ENCODE measurements at regions not wholly inside any gene's neighbourhood (a gene's known extent, or its start where the extent isn't known, plus 50 kb on each side); places are given as distances from the start of the nearest gene placed in this dataset.

DNA sequence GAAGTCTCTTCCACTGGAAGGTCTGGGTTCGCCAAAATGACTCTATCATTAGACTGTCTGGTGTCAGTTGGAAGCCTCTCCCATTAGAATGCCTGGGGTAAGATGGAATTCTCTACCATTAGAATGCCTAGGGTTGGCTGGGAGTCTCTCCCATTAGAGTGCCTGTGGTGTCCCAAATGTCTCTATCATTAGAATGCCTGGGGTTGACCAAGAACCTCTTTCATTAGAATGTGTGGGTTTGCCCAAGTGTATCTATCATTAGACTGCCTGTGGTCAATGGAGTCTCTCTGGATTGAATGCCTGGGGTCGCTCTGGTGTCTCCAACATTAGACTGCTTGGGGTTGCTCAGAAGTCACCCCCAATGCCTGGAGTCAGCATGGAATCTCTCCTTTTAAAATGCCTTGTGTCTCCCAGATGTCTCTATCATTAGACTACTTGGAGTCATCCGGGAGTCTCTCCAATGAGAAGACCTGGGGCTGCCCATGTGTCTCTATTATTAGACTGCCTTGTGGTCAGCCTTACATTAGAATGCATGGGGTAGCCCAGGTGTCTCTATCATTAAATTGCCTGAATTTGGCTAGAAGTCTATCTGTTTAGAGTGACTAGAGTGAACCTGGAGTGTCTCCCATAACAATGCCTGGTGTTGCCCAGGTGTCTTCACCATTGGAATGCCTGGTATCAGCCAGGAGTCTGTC is 1518.4 kb downstream of the UQCRFS1 start:
- ATAC-seq (ENCODE audit: insufficient number of reproducible peaks, low FRiP score, low read depth) (no peak), DNase-seq (ENCODE audit: low spot score) (no peak)
- no peaks in the 10 kb centered on the region for H3K27me3 ChIP-seq (replicated peaks; ENCODE audit: insufficient read depth)
- H3K36me3 ChIP-seq, result no peaks in the 10 kb centered on the region
- no peak overlapping the region for H3K27ac ChIP-seq
- H3K4me1 ChIP-seq (ENCODE audit: control insufficient read depth in 1 of 2, low read depth in 2 of 2), result no peaks in the 10 kb centered on the region
- H3K9me3 ChIP-seq, result peaks cover 3% of the 10 kb centered on the region
- no peak overlapping the region for H3K4me3 ChIP-seq
- TF ChIP-seq, protein P1, sequence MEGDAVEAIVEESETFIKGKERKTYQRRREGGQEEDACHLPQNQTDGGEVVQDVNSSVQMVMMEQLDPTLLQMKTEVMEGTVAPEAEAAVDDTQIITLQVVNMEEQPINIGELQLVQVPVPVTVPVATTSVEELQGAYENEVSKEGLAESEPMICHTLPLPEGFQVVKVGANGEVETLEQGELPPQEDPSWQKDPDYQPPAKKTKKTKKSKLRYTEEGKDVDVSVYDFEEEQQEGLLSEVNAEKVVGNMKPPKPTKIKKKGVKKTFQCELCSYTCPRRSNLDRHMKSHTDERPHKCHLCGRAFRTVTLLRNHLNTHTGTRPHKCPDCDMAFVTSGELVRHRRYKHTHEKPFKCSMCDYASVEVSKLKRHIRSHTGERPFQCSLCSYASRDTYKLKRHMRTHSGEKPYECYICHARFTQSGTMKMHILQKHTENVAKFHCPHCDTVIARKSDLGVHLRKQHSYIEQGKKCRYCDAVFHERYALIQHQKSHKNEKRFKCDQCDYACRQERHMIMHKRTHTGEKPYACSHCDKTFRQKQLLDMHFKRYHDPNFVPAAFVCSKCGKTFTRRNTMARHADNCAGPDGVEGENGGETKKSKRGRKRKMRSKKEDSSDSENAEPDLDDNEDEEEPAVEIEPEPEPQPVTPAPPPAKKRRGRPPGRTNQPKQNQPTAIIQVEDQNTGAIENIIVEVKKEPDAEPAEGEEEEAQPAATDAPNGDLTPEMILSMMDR (IDR thresholded peaks at IDR 0.05), result no peak

DNA sequence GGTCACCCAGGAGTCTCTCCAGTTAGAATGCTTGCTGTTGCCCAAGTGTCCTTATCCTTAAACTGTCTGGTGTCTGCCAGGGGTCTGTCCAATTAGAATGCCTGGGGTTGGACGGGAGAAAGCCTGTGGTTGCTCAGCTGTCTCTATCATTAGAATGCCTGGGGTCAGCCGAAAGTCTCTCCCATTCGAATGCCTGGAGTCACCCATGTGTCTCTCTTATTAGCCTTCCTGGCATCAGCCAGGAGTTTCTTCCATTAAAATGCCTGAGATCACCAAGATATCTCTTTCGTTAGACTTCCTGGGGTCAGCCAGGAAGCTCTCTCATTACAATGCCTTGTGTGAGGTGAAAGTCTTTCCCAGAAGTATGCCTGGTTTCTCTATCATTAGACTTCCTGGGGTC is 1521.0 kb downstream of the UQCRFS1 start:
- H3K27me3 ChIP-seq (replicated peaks; ENCODE audit: insufficient read depth), result no peaks in the 10 kb centered on the region
- TF ChIP-seq, protein P1 (IDR thresholded peaks at IDR 0.05), result no peak
- no peaks in the 10 kb centered on the region for H3K36me3 ChIP-seq
- ATAC-seq (ENCODE audit: insufficient number of reproducible peaks, low FRiP score, low read depth), result no peak
- H3K9me3 ChIP-seq, result peaks cover 3% of the 10 kb centered on the region
- H3K4me1 ChIP-seq (ENCODE audit: control insufficient read depth in 1 of 2, low read depth in 2 of 2), result no peaks in the 10 kb centered on the region
- no peak overlapping the region for H3K27ac ChIP-seq
- DNase-seq (ENCODE audit: low spot score), result no peak
- H3K4me3 ChIP-seq, result no peak overlapping the region

DNA sequence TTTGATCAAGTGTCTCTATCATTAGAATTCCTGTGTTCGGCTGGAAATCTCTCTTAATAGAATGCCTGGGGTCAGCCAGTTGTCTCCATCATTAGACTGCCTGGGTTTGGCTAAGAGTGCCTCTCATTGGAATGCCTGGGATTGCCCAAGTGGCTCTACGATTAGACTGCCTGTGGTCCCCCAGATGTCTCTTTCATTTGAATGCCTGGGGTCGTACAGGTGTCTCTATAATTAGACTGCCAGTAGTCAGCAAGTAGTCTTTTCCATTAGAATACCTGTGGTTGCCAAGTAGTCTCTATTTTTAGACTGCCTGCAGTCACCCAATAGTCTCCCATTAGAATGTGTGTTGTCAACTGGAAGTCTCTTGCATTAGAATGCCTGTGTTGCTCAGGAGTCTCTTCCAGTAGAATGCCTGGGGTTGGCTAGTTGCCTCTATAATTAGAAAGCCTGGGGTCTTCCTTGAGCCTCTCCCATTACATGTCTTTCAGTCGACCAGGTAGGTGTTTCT is 1523.2 kb downstream of the UQCRFS1 start:
- H3K9me3 ChIP-seq, result peaks cover 3% of the 10 kb centered on the region
- H3K4me1 ChIP-seq (ENCODE audit: control insufficient read depth in 1 of 2, low read depth in 2 of 2), result no peaks in the 10 kb centered on the region
- no peaks in the 10 kb centered on the region for H3K36me3 ChIP-seq
- TF ChIP-seq, protein P1 (IDR thresholded peaks at IDR 0.05), result no peak
- no peaks in the 10 kb centered on the region for H3K27me3 ChIP-seq (replicated peaks; ENCODE audit: insufficient read depth)
- DNase-seq (ENCODE audit: low spot score) (no peak), ATAC-seq (ENCODE audit: insufficient number of reproducible peaks, low FRiP score, low read depth) (no peak)
- no peak overlapping the region for H3K27ac ChIP-seq
- no peak overlapping the region for H3K4me3 ChIP-seq

DNA sequence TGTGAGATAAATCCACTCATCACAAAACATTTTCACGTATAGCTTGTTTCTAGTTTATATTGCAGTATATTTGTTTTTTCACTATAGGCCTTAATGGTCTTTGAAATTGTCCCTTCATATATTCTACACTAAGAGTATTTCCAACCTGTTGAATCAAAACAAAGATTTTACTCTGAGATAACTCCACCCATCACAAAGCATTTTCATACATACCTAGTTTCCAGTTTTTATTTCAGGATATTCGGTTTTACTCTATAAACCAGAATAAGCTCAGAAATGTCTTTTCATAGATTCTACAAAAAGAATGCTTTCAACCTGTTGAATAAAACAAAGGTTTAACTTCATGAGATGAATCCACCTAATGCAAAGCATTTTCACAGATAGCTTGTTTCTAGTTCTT is 1528.7 kb downstream of the UQCRFS1 start:
- no peaks in the 10 kb centered on the region for H3K4me1 ChIP-seq (ENCODE audit: control insufficient read depth in 1 of 2, low read depth in 2 of 2)
- H3K36me3 ChIP-seq, result no peaks in the 10 kb centered on the region
- H3K4me3 ChIP-seq, result no peak overlapping the region
- no peak for ATAC-seq (ENCODE audit: insufficient number of reproducible peaks, low FRiP score, low read depth)
- DNase-seq (ENCODE audit: low spot score), result no peak
- peaks cover 6% of the 10 kb centered on the region for H3K9me3 ChIP-seq
- H3K27me3 ChIP-seq (replicated peaks; ENCODE audit: insufficient read depth), result no peaks in the 10 kb centered on the region
- TF ChIP-seq, protein P1 (IDR thresholded peaks at IDR 0.05), result no peak
- H3K27ac ChIP-seq, result no peak overlapping the region

DNA sequence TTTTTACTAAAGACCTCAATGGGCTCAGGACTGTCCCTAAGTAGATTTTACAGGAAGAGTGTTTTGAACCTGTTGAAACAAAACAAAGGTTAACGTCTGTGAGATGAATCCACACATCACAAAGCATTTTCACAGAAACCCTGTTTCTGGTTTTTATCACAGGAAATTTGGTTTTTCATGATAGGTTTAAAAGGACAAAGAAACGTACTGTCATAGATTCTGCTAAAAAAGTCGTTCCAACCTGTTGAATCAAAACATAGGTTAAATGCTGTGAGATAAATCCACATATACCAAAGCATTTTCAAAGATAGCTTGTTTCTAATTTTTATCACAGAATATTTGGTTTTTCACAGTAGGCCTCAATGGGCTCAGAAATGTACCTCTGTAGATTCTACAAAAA is 1531.0 kb downstream of the UQCRFS1 start:
- ATAC-seq (ENCODE audit: insufficient number of reproducible peaks, low FRiP score, low read depth) (no peak), DNase-seq (ENCODE audit: low spot score) (no peak)
- Histone ChIP-seq H3K27me3 (replicated peaks; ENCODE audit: insufficient read depth) (no peaks in the 10 kb centered on the region), H3K4me3 (no peak overlapping the region), H3K4me1 (ENCODE audit: control insufficient read depth in 1 of 2, low read depth in 2 of 2) (no peaks in the 10 kb centered on the region), H3K27ac (no peak overlapping the region), H3K9me3 (peaks cover 6% of the 10 kb centered on the region), H3K36me3 (no peaks in the 10 kb centered on the region)
- TF ChIP-seq, protein P1 (IDR thresholded peaks at IDR 0.05), result no peak
